T-helper 1 cell treated with Interleukin-12 subunit alpha and Interleukin-12 subunit beta and Interleukin-4 antibody, amounts not matched to agents 30 μg/mL and 1 μg/mL, for 36 hours (primary cell): ENCODE measurements at regions not wholly inside any gene's neighbourhood (a gene's known extent, or its start where the extent isn't known, plus 50 kb on each side); places are given as distances from the start of the nearest gene placed in this dataset.

Experiments
- H3K27ac Mint-ChIP-seq: one replicate; pipeline ENCODE4 v1.8.0; 2021; ENCODE audit warnings: mild to moderate bottlenecking, mixed read lengths
- H3K27me3 Mint-ChIP-seq: one replicate; pipeline ENCODE4 v1.8.0; 2021; ENCODE audit warnings: low read depth, mixed read lengths
- H3K36me3 Mint-ChIP-seq: one replicate; pipeline ENCODE4 v1.8.0; 2021; ENCODE audit warnings: low read depth, mixed read lengths
- H3K4me1 Mint-ChIP-seq: one replicate; pipeline ENCODE4 v1.8.0; 2021; ENCODE audit warnings: low read depth, mixed read lengths
- H3K4me3 Mint-ChIP-seq: one replicate; pipeline ENCODE4 v1.8.0; 2021; ENCODE audit warnings: mild to moderate bottlenecking, moderate library complexity, mixed read lengths
- H3K9me3 Mint-ChIP-seq: one replicate; pipeline ENCODE4 v1.8.0; 2021; ENCODE audit warnings: mixed read lengths

GRCh38 chr9:90379771-90380170 is 262.9 kb downstream of the DIRAS2 start:
- Mint-ChIP-seq H3K27me3 (peaks cover 11% of the 10 kb centered on the region), H3K9me3 (no peaks in the 10 kb centered on the region), H3K4me3 (no peak overlapping the region), H3K36me3 (no peaks in the 10 kb centered on the region), H3K4me1 (no peaks in the 10 kb centered on the region), H3K27ac (no peak overlapping the region)

- H3K27me3 Mint-ChIP-seq = peaks cover 15% of the 10 kb centered on the region
These were observed 257.5 kb downstream of the DIRAS2 start for GRCh38 chr9:90385146-90385545.

GRCh38 chr9:90393365-90394152 is 249.1 kb downstream of the DIRAS2 start:
- Mint-ChIP-seq H3K27ac (no peak overlapping the region), H3K9me3 (no peaks in the 10 kb centered on the region), H3K36me3 (no peaks in the 10 kb centered on the region), H3K4me1 (no peaks in the 10 kb centered on the region), H3K4me3 (no peak overlapping the region), H3K27me3 (peaks cover 8% of the 10 kb centered on the region)

More at GRCh38 chr9:90385146-90385545, 257.5 kb downstream of the DIRAS2 start:
- H3K36me3 Mint-ChIP-seq = no peaks in the 10 kb centered on the region
- H3K4me1 Mint-ChIP-seq = no peaks in the 10 kb centered on the region
- no peak overlapping the region for H3K27ac Mint-ChIP-seq
- no peak overlapping the region for H3K4me3 Mint-ChIP-seq
- H3K9me3 Mint-ChIP-seq = no peaks in the 10 kb centered on the region

- no peak overlapping the region for H3K4me3 Mint-ChIP-seq
- H3K9me3 Mint-ChIP-seq = no peaks in the 10 kb centered on the region
- no peak overlapping the region for H3K27ac Mint-ChIP-seq
- peaks cover 3% of the 10 kb centered on the region for H3K27me3 Mint-ChIP-seq
- H3K36me3 Mint-ChIP-seq = no peaks in the 10 kb centered on the region
- no peaks in the 10 kb centered on the region for H3K4me1 Mint-ChIP-seq
These were observed 247.8 kb downstream of the DIRAS2 start for GRCh38 chr9:90394871-90395270.

- no peak overlapping the region for H3K4me3 Mint-ChIP-seq
- H3K36me3 Mint-ChIP-seq = no peaks in the 10 kb centered on the region
- peaks cover 3% of the 10 kb centered on the region for H3K27me3 Mint-ChIP-seq
- no peaks in the 10 kb centered on the region for H3K4me1 Mint-ChIP-seq
- no peaks in the 10 kb centered on the region for H3K9me3 Mint-ChIP-seq
- H3K27ac Mint-ChIP-seq = no peak overlapping the region
These were observed 242.5 kb downstream of the DIRAS2 start for GRCh38 chr9:90400091-90400490.

- no peaks in the 10 kb centered on the region for H3K4me1 Mint-ChIP-seq
- H3K27me3 Mint-ChIP-seq = peaks cover 8% of the 10 kb centered on the region
- H3K27ac Mint-ChIP-seq = no peak overlapping the region
- H3K4me3 Mint-ChIP-seq = no peak overlapping the region
- peaks cover 5% of the 10 kb centered on the region for H3K9me3 Mint-ChIP-seq
- H3K36me3 Mint-ChIP-seq = no peaks in the 10 kb centered on the region
These were observed 234.0 kb downstream of the DIRAS2 start for GRCh38 chr9:90408659-90409058.

GRCh38 chr9:90419221-90419851 is 223.3 kb downstream of the DIRAS2 start:
- no peak overlapping the region for H3K4me3 Mint-ChIP-seq
- no peaks in the 10 kb centered on the region for H3K36me3 Mint-ChIP-seq
- H3K4me1 Mint-ChIP-seq = no peaks in the 10 kb centered on the region
- no peaks in the 10 kb centered on the region for H3K9me3 Mint-ChIP-seq
- H3K27ac Mint-ChIP-seq = no peak overlapping the region
- peaks cover 5% of the 10 kb centered on the region for H3K27me3 Mint-ChIP-seq

GRCh38 chr9:90420211-90420610 is 222.4 kb downstream of the DIRAS2 start:
- H3K4me3 Mint-ChIP-seq = no peak overlapping the region
- H3K36me3 Mint-ChIP-seq = no peaks in the 10 kb centered on the region
- peaks cover 6% of the 10 kb centered on the region for H3K27me3 Mint-ChIP-seq
- H3K27ac Mint-ChIP-seq = no peak overlapping the region
- H3K9me3 Mint-ChIP-seq = no peaks in the 10 kb centered on the region
- no peaks in the 10 kb centered on the region for H3K4me1 Mint-ChIP-seq

- no peak overlapping the region for H3K27ac Mint-ChIP-seq
- H3K27me3 Mint-ChIP-seq = peaks cover 6% of the 10 kb centered on the region
- no peaks in the 10 kb centered on the region for H3K4me1 Mint-ChIP-seq
- no peaks in the 10 kb centered on the region for H3K9me3 Mint-ChIP-seq
- no peak overlapping the region for H3K4me3 Mint-ChIP-seq
- H3K36me3 Mint-ChIP-seq = no peaks in the 10 kb centered on the region
These were observed 221.7 kb downstream of the DIRAS2 start for GRCh38 chr9:90420768-90421513.

GRCh38 chr9:90421786-90422185 is 220.8 kb downstream of the DIRAS2 start:
- peaks cover 6% of the 10 kb centered on the region for H3K27me3 Mint-ChIP-seq

GRCh38 chr9:90423661-90424193 is 218.9 kb downstream of the DIRAS2 start:
- peaks cover 6% of the 10 kb centered on the region for H3K27me3 Mint-ChIP-seq
- no peaks in the 10 kb centered on the region for H3K9me3 Mint-ChIP-seq
- no peaks in the 10 kb centered on the region for H3K36me3 Mint-ChIP-seq
- no peak overlapping the region for H3K27ac Mint-ChIP-seq
- H3K4me1 Mint-ChIP-seq = no peaks in the 10 kb centered on the region
- H3K4me3 Mint-ChIP-seq = no peak overlapping the region

More at GRCh38 chr9:90421786-90422185, 220.8 kb downstream of the DIRAS2 start:
- no peak overlapping the region for H3K27ac Mint-ChIP-seq
- H3K4me1 Mint-ChIP-seq = no peaks in the 10 kb centered on the region
- no peaks in the 10 kb centered on the region for H3K36me3 Mint-ChIP-seq
- H3K4me3 Mint-ChIP-seq = no peak overlapping the region
- H3K9me3 Mint-ChIP-seq = no peaks in the 10 kb centered on the region

GRCh38 chr9:90428517-90428916 is 214.1 kb downstream of the DIRAS2 start:
- Mint-ChIP-seq H3K4me1 (no peaks in the 10 kb centered on the region), H3K27me3 (peaks cover 10% of the 10 kb centered on the region), H3K27ac (no peak overlapping the region), H3K9me3 (no peaks in the 10 kb centered on the region), H3K36me3 (no peaks in the 10 kb centered on the region), H3K4me3 (no peak overlapping the region)

- no peaks in the 10 kb centered on the region for H3K9me3 Mint-ChIP-seq
- H3K36me3 Mint-ChIP-seq = no peaks in the 10 kb centered on the region
- H3K4me3 Mint-ChIP-seq = no peak overlapping the region
- peaks cover 12% of the 10 kb centered on the region for H3K27me3 Mint-ChIP-seq
- no peaks in the 10 kb centered on the region for H3K4me1 Mint-ChIP-seq
- H3K27ac Mint-ChIP-seq = no peak overlapping the region
These were observed 209.7 kb downstream of the DIRAS2 start for GRCh38 chr9:90432951-90433350.

GRCh38 chr9:90433398-90433941 is 209.2 kb downstream of the DIRAS2 start:
- H3K27ac Mint-ChIP-seq = no peak overlapping the region
- H3K4me1 Mint-ChIP-seq = no peaks in the 10 kb centered on the region
- H3K4me3 Mint-ChIP-seq = no peak overlapping the region
- peaks cover 12% of the 10 kb centered on the region for H3K27me3 Mint-ChIP-seq
- no peaks in the 10 kb centered on the region for H3K9me3 Mint-ChIP-seq
- no peaks in the 10 kb centered on the region for H3K36me3 Mint-ChIP-seq
